LoVo (cell line): ENCODE measurements at regions not wholly inside any gene's neighbourhood (a gene's known extent, or its start where the extent isn't known, plus 50 kb on each side); places are given as distances from the start of the nearest gene placed in this dataset.

Experiments used
- DNase-seq: peaks from one replicate; pipeline ENCODE4 v3.0.0-alpha.2; 2016; ENCODE audit warnings: low spot score

GRCh38 chr10:52649511-52649910 lies 123.1 kb downstream of the MBL2 start:
- no peak for DNase-seq

GRCh38 chr10:52650873-52651272 lies 121.7 kb downstream of the MBL2 start:
- no peak for DNase-seq

- DNase-seq, result no peak
Measured at GRCh38 chr10:52651293-52651692, 121.3 kb downstream of the MBL2 start.

GRCh38 chr10:52652431-52653262 lies 119.9 kb downstream of the MBL2 start:
- peak; percentile 32 for DNase-seq

- DNase-seq, result no peak
Measured at GRCh38 chr10:52653263-52653909, 119.2 kb downstream of the MBL2 start.

- no peak for DNase-seq
Measured at GRCh38 chr10:52654201-52654600, 118.4 kb downstream of the MBL2 start.

GRCh38 chr10:52658112-52658511 lies 114.5 kb downstream of the MBL2 start:
- DNase-seq, result no peak

- no peak for DNase-seq
Measured at GRCh38 chr10:52659085-52659484, 113.5 kb downstream of the MBL2 start.

- DNase-seq, result no peak
Measured at GRCh38 chr10:52662256-52662655, 110.3 kb downstream of the MBL2 start.

- no peak for DNase-seq
Measured at GRCh38 chr10:52663161-52663560, 109.4 kb downstream of the MBL2 start.

- no peak for DNase-seq
Measured at GRCh38 chr10:52664629-52665028, 108.0 kb downstream of the MBL2 start.

- DNase-seq, result no peak
Measured at GRCh38 chr10:52665821-52666220, 106.8 kb downstream of the MBL2 start.

GRCh38 chr10:52666931-52667330 lies 105.7 kb downstream of the MBL2 start:
- DNase-seq, result no peak

GRCh38 chr10:52668024-52668423 lies 104.6 kb downstream of the MBL2 start:
- DNase-seq, result no peak

- no peak for DNase-seq
Measured at GRCh38 chr10:52672880-52673279, 99.7 kb downstream of the MBL2 start.

- DNase-seq, result no peak
Measured at GRCh38 chr10:52673468-52673867, 99.1 kb downstream of the MBL2 start.

GRCh38 chr10:52674474-52674873 lies 98.1 kb downstream of the MBL2 start:
- peak; percentile 29 for DNase-seq

- no peak for DNase-seq
Measured at GRCh38 chr10:52677086-52677485, 95.5 kb downstream of the MBL2 start.

- DNase-seq, result no peak
Measured at GRCh38 chr10:52678611-52679010, 94.0 kb downstream of the MBL2 start.

- DNase-seq, result no peak
Measured at GRCh38 chr10:52679117-52679516, 93.5 kb downstream of the MBL2 start.

GRCh38 chr10:52682766-52683165 lies 89.8 kb downstream of the MBL2 start:
- DNase-seq, result peak; percentile 65

- no peak for DNase-seq
Measured at GRCh38 chr10:52683776-52684175, 88.8 kb downstream of the MBL2 start.

- no peak for DNase-seq
Measured at GRCh38 chr10:52688899-52689298, 83.7 kb downstream of the MBL2 start.

- no peak for DNase-seq
Measured at GRCh38 chr10:52696232-52696631, 76.4 kb downstream of the MBL2 start.
